GM12874 (cell line): ENCODE measurements at regions not wholly inside any gene's neighbourhood (a gene's known extent, or its start where the extent isn't known, plus 50 kb on each side); places are given as distances from the start of the nearest gene placed in this dataset.

Experiments
- TF ChIP-seq, protein P1 (sequence below): IDR thresholded peaks from 2 replicates; pipeline ENCODE4 v1.5.1; 2011; ENCODE audit warnings: low read depth, mild to moderate bottlenecking, control low read depth, low read length, moderate library complexity; ENCODE audit not compliant: insufficient read depth

DNA sequence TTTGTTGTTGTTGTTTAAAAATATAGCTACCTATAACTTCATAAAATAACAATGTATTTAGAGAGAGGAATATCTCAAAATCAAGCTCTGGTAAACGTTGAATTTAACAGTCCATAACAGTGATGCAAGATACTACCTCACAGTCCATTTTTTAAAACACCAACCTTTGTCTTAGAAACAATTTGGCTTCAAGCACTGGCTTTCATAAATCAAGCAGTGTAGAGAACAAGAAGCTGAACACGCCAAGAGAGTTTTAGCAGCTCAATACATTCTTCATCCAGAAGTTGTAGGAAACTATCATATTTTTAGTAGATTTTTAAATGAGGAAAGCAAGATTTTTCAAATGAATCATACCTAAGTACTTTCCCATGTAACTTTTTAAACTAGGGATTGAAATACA, 334.3 kb upstream of the ADAMTS5 start:
- TF ChIP-seq, protein P1, sequence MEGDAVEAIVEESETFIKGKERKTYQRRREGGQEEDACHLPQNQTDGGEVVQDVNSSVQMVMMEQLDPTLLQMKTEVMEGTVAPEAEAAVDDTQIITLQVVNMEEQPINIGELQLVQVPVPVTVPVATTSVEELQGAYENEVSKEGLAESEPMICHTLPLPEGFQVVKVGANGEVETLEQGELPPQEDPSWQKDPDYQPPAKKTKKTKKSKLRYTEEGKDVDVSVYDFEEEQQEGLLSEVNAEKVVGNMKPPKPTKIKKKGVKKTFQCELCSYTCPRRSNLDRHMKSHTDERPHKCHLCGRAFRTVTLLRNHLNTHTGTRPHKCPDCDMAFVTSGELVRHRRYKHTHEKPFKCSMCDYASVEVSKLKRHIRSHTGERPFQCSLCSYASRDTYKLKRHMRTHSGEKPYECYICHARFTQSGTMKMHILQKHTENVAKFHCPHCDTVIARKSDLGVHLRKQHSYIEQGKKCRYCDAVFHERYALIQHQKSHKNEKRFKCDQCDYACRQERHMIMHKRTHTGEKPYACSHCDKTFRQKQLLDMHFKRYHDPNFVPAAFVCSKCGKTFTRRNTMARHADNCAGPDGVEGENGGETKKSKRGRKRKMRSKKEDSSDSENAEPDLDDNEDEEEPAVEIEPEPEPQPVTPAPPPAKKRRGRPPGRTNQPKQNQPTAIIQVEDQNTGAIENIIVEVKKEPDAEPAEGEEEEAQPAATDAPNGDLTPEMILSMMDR: no peak

DNA sequence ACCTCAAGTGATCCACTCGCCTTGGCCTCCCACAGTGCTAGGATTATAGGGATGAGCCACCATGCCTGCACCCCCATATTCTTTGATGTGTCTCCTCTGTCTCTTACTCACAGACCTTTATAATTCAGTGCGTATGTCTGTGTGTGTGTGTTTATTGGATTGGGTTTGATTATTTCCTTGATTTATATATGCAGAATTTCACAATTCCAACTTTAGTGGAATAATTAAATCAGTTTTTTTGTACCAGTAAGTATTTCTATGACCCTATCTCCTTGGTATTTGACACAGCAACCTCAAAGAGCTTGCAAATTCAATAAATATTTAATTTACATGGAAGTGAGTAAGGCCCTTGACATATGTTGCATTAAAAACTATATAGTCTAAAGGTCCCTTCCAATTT, 333.9 kb upstream of the ADAMTS5 start:
- TF ChIP-seq, protein P1: no peak

DNA sequence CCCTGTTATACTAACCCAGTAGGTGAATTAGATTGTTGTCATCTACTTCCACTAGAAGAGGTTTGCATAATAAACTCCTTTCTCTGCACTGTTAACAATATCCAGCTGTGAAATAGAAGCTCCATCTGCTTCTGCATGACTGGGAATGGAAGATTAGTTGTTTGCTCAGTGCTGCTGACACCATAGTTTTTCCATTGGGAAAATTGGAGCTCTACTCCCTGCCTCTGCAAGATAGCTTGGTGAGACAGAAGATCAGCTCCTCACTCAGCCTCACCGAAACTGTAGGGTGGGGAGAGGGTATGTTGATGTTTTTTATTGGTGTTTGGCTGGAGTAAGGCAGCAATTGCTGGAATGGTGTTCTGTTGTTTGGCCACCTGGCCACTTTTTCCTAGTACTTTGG, 331.6 kb upstream of the ADAMTS5 start:
- TF ChIP-seq, protein P1: no peak

DNA sequence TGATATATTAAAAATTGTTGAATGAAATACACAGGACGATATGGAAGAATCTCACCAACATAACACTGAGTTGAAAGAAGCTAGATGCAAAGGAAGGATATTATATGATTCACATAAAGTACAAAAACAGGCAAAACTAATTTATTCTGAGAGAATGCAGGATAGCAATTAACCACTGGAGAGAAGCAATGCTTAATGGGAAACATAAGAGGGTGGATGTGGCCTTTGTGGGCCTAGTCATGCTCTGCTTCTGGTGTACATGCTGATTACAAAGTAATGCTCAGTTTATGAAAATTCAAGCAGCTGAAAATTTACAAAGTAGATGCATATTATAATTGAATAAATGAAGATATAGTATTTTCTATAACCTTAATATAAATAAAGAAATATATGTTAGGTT, 326.4 kb upstream of the ADAMTS5 start:
- TF ChIP-seq, protein P1: no peak

DNA sequence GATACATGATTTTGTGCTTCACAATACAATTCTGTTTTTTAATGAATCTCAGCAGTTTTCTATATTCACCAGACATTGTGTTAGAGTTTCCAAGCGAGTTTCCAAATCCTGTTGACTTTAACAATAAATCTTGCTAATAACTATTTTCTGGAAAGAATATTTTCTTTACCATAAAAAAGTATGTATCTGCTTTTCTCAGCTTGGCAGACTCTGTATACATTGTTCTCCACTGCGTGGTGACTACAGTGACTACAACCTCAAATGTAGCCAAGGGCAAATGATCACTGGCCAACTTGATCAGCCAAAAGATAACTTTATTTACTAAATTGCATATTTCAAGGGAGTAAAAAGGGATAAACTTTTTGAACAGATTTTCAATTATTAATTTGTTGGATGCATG, 325.9 kb upstream of the ADAMTS5 start:
- TF ChIP-seq, protein P1: no peak

DNA sequence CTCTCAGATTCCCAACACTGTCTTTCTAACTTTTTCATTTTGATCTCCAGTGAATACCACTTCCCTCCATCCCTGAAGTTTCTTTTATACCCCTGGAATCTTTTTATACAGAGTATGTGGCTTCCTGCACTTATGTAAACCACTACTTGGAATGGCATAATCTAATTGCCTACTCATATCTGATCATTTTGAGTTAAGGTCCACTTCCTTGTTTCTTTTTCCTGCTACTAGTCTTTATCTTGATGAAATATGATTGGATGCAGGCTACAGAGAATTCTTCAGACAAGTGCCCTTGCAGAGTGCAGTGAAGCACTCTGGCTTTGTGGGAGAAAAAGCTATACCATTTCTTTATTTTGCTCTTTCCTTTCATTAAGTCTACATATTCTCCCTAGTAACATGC, 325.3 kb upstream of the ADAMTS5 start:
- TF ChIP-seq, protein P1: no peak

DNA sequence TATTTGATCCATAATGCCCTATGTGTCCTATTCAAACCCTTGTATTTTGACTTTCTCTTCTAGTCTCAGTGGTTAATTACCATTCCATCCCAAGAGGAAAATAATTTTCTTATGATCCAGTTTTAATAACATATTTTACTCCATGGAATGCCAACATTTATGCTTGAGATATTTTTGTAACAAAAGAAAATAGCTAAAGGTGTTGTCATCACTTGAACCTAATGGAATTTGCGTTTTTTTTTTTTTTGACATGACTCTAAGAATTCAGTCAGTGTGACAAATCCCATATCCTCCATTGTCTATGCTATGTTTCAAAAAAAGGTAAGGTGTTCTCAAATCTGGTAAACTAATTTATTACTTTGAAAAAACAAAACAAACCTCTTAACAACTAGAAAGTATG, 324.1 kb upstream of the ADAMTS5 start:
- TF ChIP-seq, protein P1: no peak

DNA sequence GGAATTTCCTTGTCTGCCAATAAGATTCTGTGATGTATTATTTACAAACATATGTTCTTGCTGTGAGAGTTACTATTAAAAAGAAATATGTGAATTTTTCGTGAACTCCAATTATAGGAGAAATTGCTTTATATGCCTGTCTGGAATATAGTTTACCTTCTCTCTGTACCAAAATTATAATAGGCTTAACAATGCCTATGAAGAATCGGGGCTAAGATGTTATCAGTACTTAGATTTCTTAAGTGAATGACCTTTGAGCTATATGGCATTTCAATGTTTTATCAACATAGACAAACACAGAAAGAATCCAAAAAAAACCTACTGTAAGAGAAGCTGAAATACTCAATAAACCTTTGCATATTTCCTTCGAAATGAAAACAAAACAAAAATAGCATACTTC, 323.1 kb upstream of the ADAMTS5 start:
- TF ChIP-seq, protein P1: no peak
